ES-I3 (cell line): ENCODE measurements at regions not wholly inside any gene's neighbourhood (a gene's known extent, or its start where the extent isn't known, plus 50 kb on each side); places are given as distances from the start of the nearest gene placed in this dataset.

ENCODE experiments used
- H3K36me3 ChIP-seq: 2 replicates; pipeline ENCODE4 v1.6.1; 2013; ENCODE audit warnings: mild to moderate bottlenecking, low read length, control low read depth, moderate library complexity; ENCODE audit not compliant: insufficient read depth
- H3K4me1 ChIP-seq: 2 replicates; pipeline ENCODE4 v1.6.1; 2013; ENCODE audit warnings: mild to moderate bottlenecking, control low read depth, low read length; ENCODE audit not compliant: insufficient read depth
- H3K9ac ChIP-seq: 2 replicates; pipeline ENCODE4 v1.6.1; 2013; ENCODE audit warnings: low read depth, mild to moderate bottlenecking, low read length, moderate library complexity
- H3K9me3 ChIP-seq: 2 replicates; pipeline ENCODE4 v1.6.1; 2013; ENCODE audit warnings: mild to moderate bottlenecking, low read length, moderate library complexity; ENCODE audit not compliant: control insufficient read depth, insufficient read depth

GRCh38 chr20:57932227-57932864 is 222.5 kb upstream of the PMEPA1 start:
- H3K4me1 ChIP-seq = no peaks in the 10 kb centered on the region
- no peaks in the 10 kb centered on the region for H3K36me3 ChIP-seq
- H3K9ac ChIP-seq = no peak overlapping the region
- H3K9me3 ChIP-seq = no peaks in the 10 kb centered on the region

- H3K4me1 ChIP-seq = no peaks in the 10 kb centered on the region
- no peak overlapping the region for H3K9ac ChIP-seq
- no peaks in the 10 kb centered on the region for H3K36me3 ChIP-seq
Observed at GRCh38 chr20:57930351-57930750, 220.5 kb upstream of the PMEPA1 start.

GRCh38 chr20:57928181-57928967 is 218.6 kb upstream of the PMEPA1 start:
- Histone ChIP-seq H3K9ac (no peak overlapping the region), H3K4me1 (no peaks in the 10 kb centered on the region), H3K9me3 (peaks cover 2% of the 10 kb centered on the region), H3K36me3 (no peaks in the 10 kb centered on the region)

More at GRCh38 chr20:57930351-57930750, 220.5 kb upstream of the PMEPA1 start:
- H3K9me3 ChIP-seq = peaks cover 2% of the 10 kb centered on the region

- peaks cover 2% of the 10 kb centered on the region for H3K9me3 ChIP-seq
- H3K36me3 ChIP-seq = no peaks in the 10 kb centered on the region
- no peak overlapping the region for H3K9ac ChIP-seq
- H3K4me1 ChIP-seq = no peaks in the 10 kb centered on the region
Observed at GRCh38 chr20:57927376-57927775, 217.6 kb upstream of the PMEPA1 start.

- peaks cover 2% of the 10 kb centered on the region for H3K9me3 ChIP-seq
- no peaks in the 10 kb centered on the region for H3K36me3 ChIP-seq
- H3K4me1 ChIP-seq = peaks cover 6% of the 10 kb centered on the region; the same call in 1 of the 2 replicates
- H3K9ac ChIP-seq = no peak overlapping the region
Observed at GRCh38 chr20:57922706-57923105, 212.9 kb upstream of the PMEPA1 start.

GRCh38 chr20:57922083-57922482 is 212.3 kb upstream of the PMEPA1 start:
- H3K9ac ChIP-seq = no peak overlapping the region
- peaks cover 6% of the 10 kb centered on the region; the same call in 1 of the 2 replicates for H3K4me1 ChIP-seq
- H3K9me3 ChIP-seq = peaks cover 2% of the 10 kb centered on the region
- no peaks in the 10 kb centered on the region for H3K36me3 ChIP-seq

GRCh38 chr20:57921676-57922075 is 211.9 kb upstream of the PMEPA1 start:
- Histone ChIP-seq H3K4me1 (peaks cover 6% of the 10 kb centered on the region; the same call in 1 of the 2 replicates), H3K9me3 (peaks cover 2% of the 10 kb centered on the region; the same call in 1 of the 2 replicates), H3K36me3 (no peaks in the 10 kb centered on the region), H3K9ac (no peak overlapping the region)

- Histone ChIP-seq H3K9ac (no peak overlapping the region), H3K4me1 (peaks cover 6% of the 10 kb centered on the region; the same call in 1 of the 2 replicates), H3K9me3 (peaks cover under 1% of the 10 kb centered on the region; the same call in 1 of the 2 replicates), H3K36me3 (no peaks in the 10 kb centered on the region)
Observed at GRCh38 chr20:57920971-57921370, 211.2 kb upstream of the PMEPA1 start.

- Histone ChIP-seq H3K4me1 (peaks cover 6% of the 10 kb centered on the region; the same call in 1 of the 2 replicates), H3K36me3 (no peaks in the 10 kb centered on the region), H3K9me3 (no peaks in the 10 kb centered on the region), H3K9ac (no peak overlapping the region)
Observed at GRCh38 chr20:57919049-57919448, 209.2 kb upstream of the PMEPA1 start.

- H3K9me3 ChIP-seq = no peaks in the 10 kb centered on the region
- no peaks in the 10 kb centered on the region for H3K36me3 ChIP-seq
- no peak overlapping the region for H3K9ac ChIP-seq
- peaks cover 6% of the 10 kb centered on the region; the same call in 1 of the 2 replicates for H3K4me1 ChIP-seq
Observed at GRCh38 chr20:57918551-57918950, 208.7 kb upstream of the PMEPA1 start.

GRCh38 chr20:57914205-57914604 is 204.4 kb upstream of the PMEPA1 start:
- Histone ChIP-seq H3K9ac (no peak overlapping the region), H3K9me3 (no peaks in the 10 kb centered on the region), H3K36me3 (no peaks in the 10 kb centered on the region), H3K4me1 (no peaks in the 10 kb centered on the region)

- H3K9me3 ChIP-seq = no peaks in the 10 kb centered on the region
- H3K9ac ChIP-seq = no peak overlapping the region
- H3K36me3 ChIP-seq = no peaks in the 10 kb centered on the region
- H3K4me1 ChIP-seq = no peaks in the 10 kb centered on the region
Observed at GRCh38 chr20:57913156-57913930, 203.5 kb upstream of the PMEPA1 start.

GRCh38 chr20:57912227-57912582 is 202.4 kb upstream of the PMEPA1 start:
- H3K36me3 ChIP-seq = no peaks in the 10 kb centered on the region
- H3K9me3 ChIP-seq = no peaks in the 10 kb centered on the region
- no peaks in the 10 kb centered on the region for H3K4me1 ChIP-seq
- H3K9ac ChIP-seq = no peak overlapping the region

- no peaks in the 10 kb centered on the region for H3K9me3 ChIP-seq
- no peaks in the 10 kb centered on the region for H3K4me1 ChIP-seq
- H3K9ac ChIP-seq = no peak overlapping the region
- no peaks in the 10 kb centered on the region for H3K36me3 ChIP-seq
Observed at GRCh38 chr20:57911512-57912226, 201.9 kb upstream of the PMEPA1 start.
